GM12878 (cell line): ENCODE measurements at regions not wholly inside any gene's neighbourhood (a gene's known extent, or its start where the extent isn't known, plus 50 kb on each side); places are given as distances from the start of the nearest gene placed in this dataset.

Experiments used
- ATAC-seq: fragments of 200-7000 bp; cut with Tn5 transposase; 3 replicates; pipeline ENCODE4 v1.9.1; 2020; ENCODE audit warnings: mild to moderate bottlenecking, moderate library complexity
- BruUV-seq: library from RNA; stranded (reverse); fragments of 400-500 nt; replicated peaks from 2 replicates; lab custom pipeline; 2021; lab: Mats Ljungman, UMichigan
- CTCF ChIA-PET: fragments of 300-600 bp; sonication (Branson Sonifier 250); formaldehyde crosslinking; extraction: SDS; loops from one replicate; lab custom pipeline; 2021; ENCODE audit warnings: inconsistent platforms; lab: Yijun Ruan, JAX
- POLR2A ChIA-PET: fragments of 350-600 bp; formaldehyde crosslinking; extraction: SDS; loops from one replicate; lab custom pipeline; 2021; ENCODE audit warnings: inconsistent platforms; lab: Charles Lee
- RAD21 ChIA-PET: fragments of 300-600 bp; sonication (Branson Sonifier 250); formaldehyde crosslinking; loops from one replicate; lab custom pipeline; 2023; ENCODE audit warnings: antibody characterized with exemption; ENCODE audit not compliant: unreplicated experiment; lab: Charles Lee
- SMC1A ChIA-PET: fragments of 300-600 bp; sonication (Branson Sonifier 250); formaldehyde crosslinking; loops from one replicate; lab custom pipeline; 2023; ENCODE audit not compliant: unreplicated experiment, uncharacterized antibody; lab: Charles Lee
- DNase-seq: peaks from one replicate; pipeline ENCODE4 v3.0.0-alpha.2; 2011; ENCODE audit warnings: low read depth, low spot score
- FAIRE-seq: peaks from 3 replicates; lab custom pipeline; 2011; peaks lifted over from hg19 to GRCh38; lab: Jason Lieb, UNC
- H2AFZ ChIP-seq: 2 replicates; pipeline ENCODE4 v1.6.0; 2011; ENCODE audit warnings: low read depth, low read length, control low read depth; ENCODE audit not compliant: control insufficient read depth
- H3K27ac ChIP-seq: 2 replicates; pipeline ENCODE4 v1.5.1; 2011; ENCODE audit warnings: control low read depth; ENCODE audit not compliant: control insufficient read depth, insufficient read depth
- H3K27me3 ChIP-seq, 2 experiments: replicated peaks in 1 of 2; 2 replicates each; pipeline versions ENCODE4 v1.6.0 to v1.6.1; 2011; ENCODE audit warnings: low read length in 1 of 2; ENCODE audit not compliant: control insufficient read depth in 2 of 2, insufficient read depth in 2 of 2
- H3K36me3 ChIP-seq, 2 experiments: 2 replicates each; pipeline ENCODE4 v1.5.1; 2011; ENCODE audit warnings: low read length in 1 of 2; ENCODE audit not compliant: control insufficient read depth in 2 of 2, insufficient read depth in 2 of 2
- H3K4me1 ChIP-seq: 2 replicates; pipeline ENCODE4 v1.6.1; 2011; ENCODE audit warnings: mild to moderate bottlenecking, low read length, moderate library complexity, mixed read lengths; ENCODE audit not compliant: control insufficient read depth, insufficient read depth
- H3K4me2 ChIP-seq: 2 replicates; pipeline ENCODE4 v1.6.0; 2011; ENCODE audit warnings: control low read depth; ENCODE audit not compliant: control insufficient read depth, insufficient read depth
- H3K4me3 ChIP-seq: fragments of 200-600 bp; sonication (generic); 2 replicates; pipeline ENCODE4 v1.5.1; 2016
- H3K79me2 ChIP-seq: 2 replicates; pipeline ENCODE4 v1.6.0; 2011; ENCODE audit warnings: low read length; ENCODE audit not compliant: control insufficient read depth, insufficient read depth
- H3K9ac ChIP-seq: 2 replicates; pipeline ENCODE4 v1.8.0; 2011; ENCODE audit warnings: low read length, control low read depth, mixed read lengths; ENCODE audit not compliant: control insufficient read depth, insufficient read depth
- H3K9me3 ChIP-seq: replicated peaks from 3 replicates; pipeline ENCODE4 v1.5.1; 2011; ENCODE audit warnings: mild to moderate bottlenecking, low read length; ENCODE audit not compliant: control insufficient read depth, insufficient read depth
- H4K20me1 ChIP-seq: 2 replicates; pipeline ENCODE4 v1.6.0; 2011; ENCODE audit not compliant: control insufficient read depth, insufficient read depth
- ATF3 ChIP-seq: IDR thresholded peaks from 2 replicates; pipeline ENCODE4 v1.6.1; 2011; ENCODE audit warnings: low read depth, mild to moderate bottlenecking, low read length, moderate library complexity, borderline replicate concordance; ENCODE audit errors: extremely low read depth
- DPF2 ChIP-seq: fragments of 450-650 bp; IDR thresholded peaks from 2 replicates; pipeline ENCODE4 v1.6.1; 2017; ENCODE audit warnings: mild to moderate bottlenecking
- E4F1 ChIP-seq: fragments of 450-650 bp; IDR thresholded peaks from 2 replicates; pipeline ENCODE4 v1.6.1; 2018; ENCODE audit warnings: borderline replicate concordance, mild to moderate bottlenecking; ENCODE audit not compliant: partially characterized antibody
- FOXM1 ChIP-seq: IDR thresholded peaks from 2 replicates; pipeline ENCODE4 v1.6.1; 2012; ENCODE audit warnings: low read depth, mild to moderate bottlenecking, inconsistent platforms, low read length, moderate library complexity
- IKZF1 ChIP-seq: fragments of 450-650 bp; conservative IDR thresholded peaks from 2 replicates; pipeline ENCODE4 v1.6.1; 2017; ENCODE audit warnings: antibody characterized with exemption, mild to moderate bottlenecking
- MLLT1 ChIP-seq: fragments of 450-650 bp; IDR thresholded peaks from 2 replicates; pipeline ENCODE4 v1.6.1; 2016; ENCODE audit warnings: mild to moderate bottlenecking
- NFYB ChIP-seq: IDR thresholded peaks from 2 replicates; pipeline ENCODE4 v1.6.1; 2011; ENCODE audit warnings: low read depth, mild to moderate bottlenecking, low read length, improper control_type of control experiment, moderate library complexity; ENCODE audit not compliant: insufficient read depth
- PBX3 ChIP-seq: IDR thresholded peaks from 2 replicates; pipeline ENCODE4 v1.6.1; 2011; ENCODE audit warnings: mild to moderate bottlenecking, low read depth, low read length, moderate library complexity; ENCODE audit not compliant: insufficient replicate concordance
- RAD21 ChIP-seq: IDR thresholded peaks from 2 replicates; pipeline ENCODE4 v1.6.1; 2011; ENCODE audit warnings: mild to moderate bottlenecking, low read depth, low read length, moderate library complexity; ENCODE audit not compliant: insufficient read depth
- RAD51 ChIP-seq: fragments of 450-650 bp; IDR thresholded peaks from 2 replicates; pipeline ENCODE4 v1.6.1; 2016; ENCODE audit warnings: moderate library complexity, mild to moderate bottlenecking, inconsistent platforms
- USF1 ChIP-seq: IDR thresholded peaks from 2 replicates; pipeline ENCODE4 v1.6.1; 2011; ENCODE audit warnings: borderline replicate concordance, low read depth, mild to moderate bottlenecking, moderate library complexity, mixed read lengths, low read length; ENCODE audit not compliant: insufficient read depth; ENCODE audit errors: extremely low read length
- YBX1 ChIP-seq: fragments of 450-650 bp; IDR thresholded peaks from 2 replicates; pipeline ENCODE4 v1.6.1; 2016; ENCODE audit warnings: antibody characterized with exemption
- YY1 ChIP-seq: IDR thresholded peaks from 2 replicates; pipeline ENCODE4 v1.6.1; 2011; ENCODE audit warnings: low read depth, mild to moderate bottlenecking, low read length
- ZBTB4 ChIP-seq: fragments of 450-650 bp; formaldehyde crosslinking; IDR thresholded peaks from 2 replicates; pipeline ENCODE4 v1.4.0; 2022; ENCODE audit warnings: mild to moderate bottlenecking, moderate library complexity
- ZSCAN29 ChIP-seq: fragments of 450-650 bp; IDR thresholded peaks from 2 replicates; pipeline ENCODE4 v1.6.1; 2017; ENCODE audit warnings: mild to moderate bottlenecking, moderate library complexity
- in situ Hi-C: fragments of 300-500 bp; cut with MboI; formaldehyde crosslinking; loops from 9 replicates; pipeline ENCODE4 v1.14.3; 2018; ENCODE audit warnings: mixed read lengths
- intact Hi-C: fragments of 100-400 bp; cut with micrococcal nuclease; formaldehyde crosslinking; loops from one replicate; pipeline ENCODE4 v1.14.2; 2022; ENCODE audit not compliant: unreplicated experiment

- Histone ChIP-seq H3K79me2 (no peaks in the 10 kb centered on the region), H3K27me3 (no peaks in the 10 kb centered on the region), H3K4me3 (no peak overlapping the region), H3K4me2 (no peak overlapping the region), H3K9me3 (no peaks in the 10 kb centered on the region; the same call in 2 of the 3 replicates), H3K27ac (no peak overlapping the region), H2AFZ (no peak overlapping the region), H3K4me1 (no peaks in the 10 kb centered on the region), H3K36me3 (no peaks in the 10 kb centered on the region), H4K20me1 (no peaks in the 10 kb centered on the region), H3K9ac (no peak overlapping the region)
- RAD21 ChIA-PET: interaction anchor here (0.8 to 1.4 kb wide), 3 partner anchors 62 to 304 kb away, joined by 3 to 4 read pairs (median 3); no protein-coding TSS in a partner anchor
- in situ Hi-C loops: no loop called here
- SMC1A ChIA-PET: interaction anchor here (0.7 to 1.6 kb wide), 6 partner anchors 17 to 385 kb away, joined by 3 to 4 read pairs (median 3); no protein-coding TSS in a partner anchor
- FAIRE-seq (no peak), DNase-seq (no peak), ATAC-seq (no peak)
- POLR2A ChIA-PET: no interaction called here
- BruUV-seq: no TSS peak
- intact Hi-C loops: no loop called here
- CTCF ChIA-PET: interaction anchor here (1.0 to 1.1 kb wide), 3 partner anchors 15 to 366 kb away, joined by 3 to 4 read pairs (median 3); no protein-coding TSS in a partner anchor
- no peak for TF ChIP-seq E4F1
- TF ChIP-seq DPF2: no peak
- TF ChIP-seq ZBTB4 (CRISPR knock-in tag): no peak
- TF ChIP-seq YBX1: no peak
- no peak for TF ChIP-seq RAD51
- TF ChIP-seq IKZF1: no peak
- no peak for TF ChIP-seq RAD21
- TF ChIP-seq MLLT1: no peak
- no peak for TF ChIP-seq FOXM1
- TF ChIP-seq USF1: no peak
- no peak for TF ChIP-seq ZSCAN29
- no peak for TF ChIP-seq YY1
- TF ChIP-seq NFYB: no peak
- no peak for TF ChIP-seq PBX3
- TF ChIP-seq ATF3: no peak
Measured at GRCh38 chr7:92987095-92987494, 130.7 kb downstream of the SAMD9 start.
